IPS-20b (cell line): ENCODE measurements at regions not wholly inside any gene's neighbourhood (a gene's known extent, or its start where the extent isn't known, plus 50 kb on each side); places are given as distances from the start of the nearest gene placed in this dataset.

Experiments used
- H3K27ac ChIP-seq: one replicate; pipeline ENCODE4 v1.5.1; 2013; ENCODE audit warnings: low read length
- H3K27me3 ChIP-seq: 2 replicates; pipeline ENCODE4 v1.6.1; 2013; ENCODE audit warnings: mild to moderate bottlenecking, low read length, inconsistent platforms; ENCODE audit not compliant: insufficient read depth
- H3K36me3 ChIP-seq: 2 replicates; pipeline ENCODE4 v1.6.1; 2013; ENCODE audit warnings: low read depth, mild to moderate bottlenecking, inconsistent platforms, low read length, moderate library complexity; ENCODE audit not compliant: insufficient read depth
- H3K4me1 ChIP-seq: 2 replicates; pipeline ENCODE4 v1.6.1; 2013; ENCODE audit warnings: mild to moderate bottlenecking, control low read depth, inconsistent platforms, low read length, moderate library complexity; ENCODE audit not compliant: insufficient read depth
- H3K4me3 ChIP-seq: 2 replicates; pipeline ENCODE4 v1.5.1; 2013; ENCODE audit warnings: mild to moderate bottlenecking, low read length, inconsistent platforms
- H3K9ac ChIP-seq: 2 replicates; pipeline ENCODE4 v1.6.1; 2013; ENCODE audit warnings: low read depth, mild to moderate bottlenecking, inconsistent platforms, low read length, moderate library complexity
- H3K9me3 ChIP-seq: 2 replicates; pipeline ENCODE4 v1.6.1; 2013; ENCODE audit warnings: mild to moderate bottlenecking, low read depth, low read length, inconsistent platforms; ENCODE audit not compliant: insufficient read depth

DNA sequence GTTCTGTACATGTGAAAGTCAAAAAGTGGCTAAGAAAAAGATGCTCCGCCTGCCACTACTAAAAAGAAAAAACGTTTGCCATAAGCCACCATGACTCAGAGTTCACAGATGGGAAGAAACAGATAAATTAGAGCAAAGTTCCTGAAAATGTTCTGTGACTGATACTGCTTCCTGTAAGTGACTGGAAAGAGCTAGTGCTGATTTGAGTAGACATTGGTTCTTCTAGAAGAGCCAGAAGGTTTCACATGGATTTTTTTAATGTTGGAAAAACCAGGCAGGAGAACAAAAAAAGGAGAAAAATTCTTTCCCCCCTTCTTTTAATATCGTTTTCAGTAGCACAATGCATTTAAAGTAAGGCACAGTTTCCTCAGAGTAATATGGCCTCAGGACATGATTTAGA, 221.4 kb downstream of the HLX start:
- no peak overlapping the region for H3K27ac ChIP-seq
- H3K4me3 ChIP-seq, result no peak overlapping the region
- no peak overlapping the region for H3K9ac ChIP-seq
- no peaks in the 10 kb centered on the region for H3K4me1 ChIP-seq
- no peaks in the 10 kb centered on the region for H3K27me3 ChIP-seq
- H3K36me3 ChIP-seq, result no peaks in the 10 kb centered on the region
- H3K9me3 ChIP-seq, result no peaks in the 10 kb centered on the region

DNA sequence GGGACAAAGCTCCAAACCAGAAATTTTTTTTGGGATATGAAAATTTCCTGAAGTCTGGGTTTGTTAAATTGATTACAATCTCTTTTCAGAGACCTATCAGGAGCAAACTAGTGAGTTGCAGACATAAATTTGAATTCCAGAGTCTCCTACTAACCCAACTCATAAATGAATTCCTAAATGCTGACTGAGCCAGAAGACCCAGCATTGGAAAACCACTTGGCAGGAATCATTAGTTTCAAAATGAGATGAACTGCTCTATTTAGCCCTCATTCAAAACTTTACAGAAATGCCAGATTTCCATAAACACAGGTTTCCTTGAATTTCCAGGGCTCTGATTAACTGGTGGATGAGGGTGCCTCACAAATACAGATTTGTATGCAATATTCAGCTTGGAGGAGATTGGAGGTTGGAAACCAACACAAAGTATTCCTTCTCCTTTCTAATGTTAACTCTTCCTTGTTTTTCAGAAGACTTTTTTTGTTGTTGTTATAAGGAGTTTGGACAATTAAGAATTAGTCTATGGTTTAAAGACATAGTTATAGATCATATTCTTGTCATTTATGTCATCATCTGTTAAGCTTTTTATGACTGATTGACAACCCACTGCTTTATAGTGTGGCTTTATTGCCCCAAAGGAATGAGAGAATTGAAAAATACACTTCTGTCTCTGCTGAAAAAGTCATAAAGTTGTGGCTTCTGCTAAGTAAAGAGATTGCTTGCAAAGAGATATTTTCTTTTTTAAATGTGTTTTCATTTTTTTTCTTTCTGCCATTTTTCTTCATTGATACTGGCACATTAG, 222.8 kb downstream of the HLX start:
- no peaks in the 10 kb centered on the region for H3K4me1 ChIP-seq
- no peaks in the 10 kb centered on the region for H3K36me3 ChIP-seq
- no peak overlapping the region for H3K4me3 ChIP-seq
- no peaks in the 10 kb centered on the region for H3K9me3 ChIP-seq
- no peak overlapping the region for H3K9ac ChIP-seq
- H3K27me3 ChIP-seq, result no peaks in the 10 kb centered on the region
- no peak overlapping the region for H3K27ac ChIP-seq

DNA sequence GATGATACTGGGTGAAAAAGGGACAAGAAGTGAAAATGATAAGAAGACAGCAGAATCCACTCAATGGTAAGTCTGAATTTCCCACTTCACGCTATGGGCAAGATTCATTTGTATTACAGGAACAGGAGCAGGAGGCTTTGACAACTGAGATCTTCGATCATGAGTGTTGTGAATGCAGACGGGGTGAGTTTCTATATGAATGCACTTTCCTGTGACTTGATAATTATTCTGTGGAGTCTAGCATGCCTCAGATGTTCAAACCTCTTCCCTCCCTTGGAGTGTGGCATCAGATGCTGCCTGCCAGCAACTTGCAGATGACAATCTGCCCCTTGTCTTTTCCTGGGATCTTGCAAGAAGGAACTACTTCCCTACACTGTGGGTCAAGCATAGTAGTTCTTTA, 225.4 kb downstream of the HLX start:
- Histone ChIP-seq H3K27ac (no peak overlapping the region), H3K9ac (no peak overlapping the region), H3K9me3 (no peaks in the 10 kb centered on the region), H3K36me3 (no peaks in the 10 kb centered on the region), H3K4me3 (no peak overlapping the region), H3K27me3 (no peaks in the 10 kb centered on the region), H3K4me1 (no peaks in the 10 kb centered on the region)

GRCh38 chr1:221105578-221105977, 226.3 kb downstream of the HLX start:
- no peak overlapping the region for H3K9ac ChIP-seq
- no peaks in the 10 kb centered on the region for H3K4me1 ChIP-seq
- H3K27ac ChIP-seq, result no peak overlapping the region
- no peak overlapping the region for H3K4me3 ChIP-seq
- H3K27me3 ChIP-seq, result no peaks in the 10 kb centered on the region
- no peaks in the 10 kb centered on the region for H3K9me3 ChIP-seq
- no peaks in the 10 kb centered on the region for H3K36me3 ChIP-seq

GRCh38 chr1:221106616-221107015, 227.4 kb downstream of the HLX start:
- no peaks in the 10 kb centered on the region for H3K9me3 ChIP-seq
- H3K9ac ChIP-seq, result no peak overlapping the region
- H3K36me3 ChIP-seq, result no peaks in the 10 kb centered on the region
- H3K27ac ChIP-seq, result no peak overlapping the region
- no peaks in the 10 kb centered on the region for H3K4me1 ChIP-seq
- no peaks in the 10 kb centered on the region for H3K27me3 ChIP-seq
- no peak overlapping the region for H3K4me3 ChIP-seq

- H3K4me3 ChIP-seq, result no peak overlapping the region
- no peak overlapping the region for H3K27ac ChIP-seq
- no peaks in the 10 kb centered on the region for H3K27me3 ChIP-seq
- no peaks in the 10 kb centered on the region for H3K36me3 ChIP-seq
- no peak overlapping the region for H3K9ac ChIP-seq
- H3K4me1 ChIP-seq, result no peaks in the 10 kb centered on the region
- H3K9me3 ChIP-seq, result no peaks in the 10 kb centered on the region
These were observed 230.7 kb downstream of the HLX start for GRCh38 chr1:221109930-221110329.

- Histone ChIP-seq H3K4me3 (no peak overlapping the region), H3K4me1 (no peaks in the 10 kb centered on the region), H3K9ac (no peak overlapping the region), H3K27me3 (no peaks in the 10 kb centered on the region), H3K27ac (no peak overlapping the region), H3K36me3 (no peaks in the 10 kb centered on the region), H3K9me3 (no peaks in the 10 kb centered on the region; the same call in 1 of the 2 replicates)
These were observed 237.9 kb downstream of the HLX start for GRCh38 chr1:221117133-221117532.

DNA sequence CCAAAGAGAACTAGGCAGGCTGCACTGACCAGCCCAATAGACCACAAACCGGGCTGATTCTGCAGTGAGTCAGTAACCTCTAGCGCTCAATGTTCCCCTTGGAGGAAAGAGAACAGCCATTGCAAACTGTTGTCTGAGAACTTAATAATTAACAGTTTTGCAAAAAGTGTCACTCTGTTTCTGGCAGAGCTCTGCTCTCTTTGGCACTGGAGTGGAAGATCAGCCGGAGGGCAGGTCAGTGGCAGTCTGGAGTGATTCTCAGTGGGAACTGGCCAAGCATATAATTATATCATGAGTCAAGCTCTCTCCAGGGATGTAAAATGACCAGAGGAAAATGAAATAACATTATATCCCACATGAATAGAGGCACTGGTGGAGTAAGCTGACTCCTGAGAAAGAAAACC, 238.3 kb downstream of the HLX start:
- Histone ChIP-seq H3K4me1 (no peaks in the 10 kb centered on the region), H3K36me3 (no peaks in the 10 kb centered on the region), H3K4me3 (no peak overlapping the region), H3K27me3 (no peaks in the 10 kb centered on the region), H3K9me3 (no peaks in the 10 kb centered on the region; the same call in 1 of the 2 replicates), H3K27ac (no peak overlapping the region), H3K9ac (no peak overlapping the region)

DNA sequence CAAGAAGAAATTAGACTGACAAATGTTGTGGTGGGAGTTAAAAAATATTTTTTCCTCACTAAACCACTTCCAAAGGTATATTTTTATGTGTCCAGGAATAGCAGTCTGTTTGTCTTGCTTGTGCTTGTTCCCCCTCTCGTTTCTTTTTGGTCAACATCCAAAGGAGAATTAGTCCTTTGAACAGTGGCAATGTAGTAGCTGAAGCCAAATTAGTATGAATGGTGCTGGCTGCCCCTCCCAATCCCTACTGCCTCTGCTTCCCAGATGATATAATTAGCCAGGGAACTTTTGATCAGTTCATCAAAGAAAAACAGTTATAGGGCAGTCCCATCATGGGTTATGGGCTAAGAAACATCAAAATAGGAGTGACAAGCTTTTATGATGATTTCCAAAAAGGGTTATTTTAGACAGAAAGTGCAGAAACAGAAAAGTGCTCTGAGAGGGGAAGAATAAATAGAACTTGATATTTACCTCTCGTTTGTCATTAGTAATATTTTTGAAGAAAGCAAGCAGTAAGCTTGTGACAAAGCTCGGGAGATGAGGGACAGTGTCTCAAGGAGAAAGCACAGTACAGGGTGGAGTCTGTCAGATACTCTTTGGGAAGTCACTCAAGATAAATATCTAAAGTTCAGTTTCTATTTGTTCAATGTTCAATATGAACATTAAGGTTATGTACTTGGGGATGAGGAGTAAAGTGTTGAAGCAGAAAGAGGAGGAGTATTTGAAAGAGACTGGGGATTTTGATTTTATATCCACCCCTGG, 239.1 kb downstream of the HLX start:
- no peaks in the 10 kb centered on the region for H3K36me3 ChIP-seq
- no peaks in the 10 kb centered on the region for H3K27me3 ChIP-seq
- no peak overlapping the region for H3K27ac ChIP-seq
- H3K9me3 ChIP-seq, result no peaks in the 10 kb centered on the region; the same call in 1 of the 2 replicates
- H3K4me1 ChIP-seq, result no peaks in the 10 kb centered on the region
- no peak overlapping the region for H3K9ac ChIP-seq
- no peak overlapping the region for H3K4me3 ChIP-seq

DNA sequence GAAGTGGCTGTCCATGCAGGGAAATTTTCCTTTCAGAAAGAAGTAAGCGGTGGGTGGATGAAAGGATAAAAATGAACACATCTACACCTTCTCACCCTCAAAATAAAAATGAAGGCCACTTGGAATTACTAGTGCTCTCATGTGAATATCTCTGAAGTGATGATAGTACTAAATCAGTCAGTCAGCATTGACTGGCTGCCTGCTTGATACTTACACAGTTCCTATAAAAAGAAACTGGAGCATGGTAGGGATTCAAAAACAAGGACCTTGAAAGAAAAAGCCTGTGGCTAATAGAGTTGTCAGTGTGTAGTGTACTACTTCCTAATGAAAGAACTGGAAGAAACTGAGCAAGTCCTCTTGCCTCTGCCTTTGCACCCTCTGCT, 239.7 kb downstream of the HLX start:
- no peak overlapping the region for H3K4me3 ChIP-seq
- H3K27me3 ChIP-seq, result no peaks in the 10 kb centered on the region
- H3K36me3 ChIP-seq, result no peaks in the 10 kb centered on the region
- no peak overlapping the region for H3K9ac ChIP-seq
- no peaks in the 10 kb centered on the region for H3K4me1 ChIP-seq
- H3K27ac ChIP-seq, result no peak overlapping the region
- H3K9me3 ChIP-seq, result no peaks in the 10 kb centered on the region; the same call in 1 of the 2 replicates

GRCh38 chr1:221122501-221122900, 243.3 kb downstream of the HLX start:
- Histone ChIP-seq H3K27me3 (no peaks in the 10 kb centered on the region), H3K27ac (no peak overlapping the region), H3K9ac (no peak overlapping the region), H3K9me3 (no peaks in the 10 kb centered on the region; the same call in 1 of the 2 replicates), H3K36me3 (no peaks in the 10 kb centered on the region), H3K4me3 (no peak overlapping the region), H3K4me1 (no peaks in the 10 kb centered on the region)

DNA sequence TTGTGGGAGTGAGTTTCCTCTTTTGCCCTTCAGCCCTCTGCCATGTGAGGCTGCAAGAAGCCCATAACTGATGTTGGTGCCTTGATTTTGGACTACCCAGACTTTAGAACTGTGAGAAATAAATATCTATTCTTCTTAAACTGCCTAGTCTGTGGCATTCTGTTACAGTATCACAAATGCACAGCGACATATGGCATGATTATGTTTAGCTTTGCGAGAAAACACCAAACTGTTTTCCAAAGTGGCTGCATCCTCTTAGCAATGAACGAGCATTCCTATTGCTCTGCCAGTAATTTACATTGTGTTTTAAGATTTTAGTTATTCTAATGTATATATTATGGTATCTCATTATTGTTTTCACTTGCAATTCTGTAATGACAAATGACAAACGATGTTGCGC, 246.7 kb downstream of the HLX start:
- Histone ChIP-seq H3K4me1 (no peaks in the 10 kb centered on the region), H3K27me3 (no peaks in the 10 kb centered on the region), H3K9ac (no peak overlapping the region), H3K4me3 (no peak overlapping the region), H3K27ac (no peak overlapping the region), H3K9me3 (no peaks in the 10 kb centered on the region; the same call in 1 of the 2 replicates), H3K36me3 (no peaks in the 10 kb centered on the region)
